H1 (cell line): ENCODE measurements at regions not wholly inside any gene's neighbourhood (a gene's known extent, or its start where the extent isn't known, plus 50 kb on each side); places are given as distances from the start of the nearest gene placed in this dataset.

Experiments used
- CTCF ChIA-PET: fragments of 300-600 bp; sonication (Branson Sonifier 250); formaldehyde crosslinking; loops from one replicate; lab custom pipeline; 2021; ENCODE audit not compliant: partially characterized antibody; lab: Charles Lee
- POLR2A ChIA-PET: fragments of 300-600 bp; sonication (Branson Sonifier 250); formaldehyde crosslinking; loops from one replicate; lab custom pipeline; 2021; ENCODE audit warnings: inconsistent platforms; ENCODE audit not compliant: partially characterized antibody; lab: Charles Lee
- DNase-seq, 2 experiments: peaks; one replicate each; pipeline versions ENCODE4 v3.0.0 to v3.0.0-alpha.2; 2010 to 2022; ENCODE audit warnings: low spot score in 2 of 2, low read depth in 1 of 2, mixed read lengths in 1 of 2
- FAIRE-seq: peaks from 2 replicates; lab custom pipeline; 2011; peaks lifted over from hg19 to GRCh38; lab: Jason Lieb, UNC
- H2AFZ ChIP-seq: 2 replicates; pipeline ENCODE4 v1.8.1; 2012; ENCODE audit warnings: low read length, inconsistent platforms
- H2AK5ac ChIP-seq: 2 replicates; pipeline ENCODE4 v1.6.1; 2013; ENCODE audit warnings: low read depth, low read length
- H2BK120ac ChIP-seq: replicated peaks from 2 replicates; pipeline ENCODE3; 2013; ENCODE audit warnings: low read depth, low read length, inconsistent platforms
- H2BK12ac ChIP-seq: 2 replicates; pipeline ENCODE4 v1.6.1; 2013; ENCODE audit warnings: low read depth, low read length
- H2BK15ac ChIP-seq: 2 replicates; pipeline ENCODE4 v1.6.1; 2013; ENCODE audit warnings: low read length
- H2BK20ac ChIP-seq: 2 replicates; pipeline ENCODE4 v1.6.1; 2013; ENCODE audit warnings: low read length
- H2BK5ac ChIP-seq: 2 replicates; pipeline ENCODE4 v1.6.1; 2013; ENCODE audit warnings: low read depth, low read length
- H3K14ac ChIP-seq: 2 replicates; pipeline ENCODE4 v1.6.1; 2013; ENCODE audit warnings: inconsistent platforms; ENCODE audit not compliant: insufficient read length
- H3K18ac ChIP-seq: 2 replicates; pipeline ENCODE4 v1.6.1; 2013; ENCODE audit warnings: low read length; ENCODE audit errors: extremely low read depth
- H3K23ac ChIP-seq: 2 replicates; pipeline ENCODE4 v1.6.1; 2013; ENCODE audit warnings: inconsistent platforms; ENCODE audit not compliant: insufficient read length
- H3K23me2 ChIP-seq: 2 replicates; pipeline ENCODE4 v1.6.1; 2013; ENCODE audit warnings: low read depth, low read length
- H3K27ac ChIP-seq: 2 replicates; pipeline ENCODE4 v1.6.1; 2011; ENCODE audit warnings: low read depth, low read length, inconsistent platforms
- H3K27me3 ChIP-seq, 4 experiments: replicated peaks in 1 of 4; 1 replicate in 1 of 4; 2 replicates in 3 of 4; pipeline versions ENCODE4 v1.6.1 to v1.8.1; 2011 to 2013; ENCODE audit warnings: low read length in 3 of 4, mild to moderate bottlenecking in 3 of 4, inconsistent platforms in 2 of 4, mixed read lengths in 2 of 4, moderate library complexity in 1 of 4; ENCODE audit not compliant: control insufficient read depth in 3 of 4, insufficient read depth in 3 of 4; ENCODE audit errors: extremely low read depth in 1 of 4
- H3K36me3 ChIP-seq, 4 experiments: 2 replicates each; pipeline versions ENCODE4 v1.6.1 to v1.8.1; 2011 to 2013; ENCODE audit warnings: mild to moderate bottlenecking in 4 of 4, low read length in 3 of 4, moderate library complexity in 2 of 4, control low read depth in 1 of 4, inconsistent platforms in 1 of 4; ENCODE audit not compliant: insufficient read depth in 4 of 4, control insufficient read depth in 2 of 4
- H3K4ac ChIP-seq: replicated peaks from 2 replicates; pipeline ENCODE3; 2013; ENCODE audit warnings: low read length, low read depth, mixed read lengths, inconsistent platforms; ENCODE audit not compliant: insufficient read length
- H3K4me1 ChIP-seq, 4 experiments: replicated peaks in 1 of 4; 1 replicate in 1 of 4; 2 replicates in 3 of 4; pipeline versions ENCODE4 v1.6.1 to v1.8.1; 2011 to 2013; ENCODE audit warnings: low read length in 3 of 4, inconsistent platforms in 2 of 4, mixed read lengths in 1 of 4; ENCODE audit not compliant: insufficient read depth in 4 of 4, control insufficient read depth in 3 of 4
- H3K4me2 ChIP-seq, 2 experiments: 2 replicates each; pipeline versions ENCODE4 v1.6.1 to v1.8.1; 2011 to 2013; ENCODE audit warnings: low read depth in 2 of 2, low read length in 2 of 2, control low read depth in 1 of 2, inconsistent platforms in 1 of 2, mild to moderate bottlenecking in 1 of 2; ENCODE audit not compliant: insufficient read depth in 1 of 2
- H3K4me3 ChIP-seq, 4 experiments: fragments of 200-600, 300-600 bp in 1 of 4; sonication (generic), shearing (Covaris generic), sonication (Bioruptor Twin) in 1 of 4; 2 replicates each; pipeline versions ENCODE4 v1.5.1 to v1.8.1; 2011 to 2016; ENCODE audit warnings: low read length in 4 of 4, low read depth in 3 of 4, control low read depth in 2 of 4, inconsistent platforms in 2 of 4, mild to moderate bottlenecking in 2 of 4, mixed read lengths in 1 of 4, moderate library complexity in 1 of 4; ENCODE audit not compliant: insufficient read depth in 2 of 4; ENCODE audit errors: extremely low read depth in 1 of 4
- H3K56ac ChIP-seq: replicated peaks from 2 replicates; pipeline ENCODE3; 2013; ENCODE audit warnings: low read depth, mild to moderate bottlenecking, mixed read lengths, low read length, inconsistent platforms; ENCODE audit not compliant: insufficient read length
- H3K79me1 ChIP-seq: 2 replicates; pipeline ENCODE4 v1.6.1; 2013; ENCODE audit warnings: low read depth, low read length, control low read depth
- H3K79me2 ChIP-seq, 2 experiments: 2 replicates each; pipeline versions ENCODE4 v1.6.1 to v1.8.1; 2012 to 2013; ENCODE audit warnings: low read length in 2 of 2, mild to moderate bottlenecking in 2 of 2, inconsistent platforms in 1 of 2; ENCODE audit not compliant: insufficient read depth in 2 of 2, control insufficient read depth in 1 of 2
- H3K9ac ChIP-seq, 4 experiments: replicated peaks in 1 of 4; 1 replicate in 1 of 4; 2 replicates in 3 of 4; pipeline versions ENCODE4 v1.6.1 to v1.8.1; 2011 to 2013; ENCODE audit warnings: low read depth in 3 of 4, low read length in 3 of 4, control low read depth in 2 of 4, mild to moderate bottlenecking in 2 of 4, moderate library complexity in 2 of 4, inconsistent platforms in 1 of 4; ENCODE audit errors: extremely low read depth in 1 of 4
- H3K9me3 ChIP-seq, 2 experiments: 2 replicates each; pipeline versions ENCODE4 v1.6.1 to v1.8.1; 2012 to 2013; ENCODE audit warnings: mild to moderate bottlenecking in 2 of 2, moderate library complexity in 2 of 2, control low read depth in 1 of 2, inconsistent platforms in 1 of 2, low read depth in 1 of 2, low read length in 1 of 2, mixed read lengths in 1 of 2; ENCODE audit not compliant: insufficient read depth in 2 of 2
- H4K20me1 ChIP-seq, 2 experiments: replicated peaks in 1 of 2; 2 replicates each; pipeline versions ENCODE3 to v1.8.1; 2011 to 2013; ENCODE audit warnings: inconsistent platforms in 2 of 2, low read length in 2 of 2, mild to moderate bottlenecking in 1 of 2; ENCODE audit not compliant: insufficient read depth in 2 of 2, control insufficient read depth in 1 of 2
- H4K5ac ChIP-seq: 2 replicates; pipeline ENCODE4 v1.6.1; 2013; ENCODE audit warnings: low read length, low read depth, mixed read lengths, inconsistent platforms; ENCODE audit not compliant: insufficient read length
- H4K8ac ChIP-seq: 2 replicates; pipeline ENCODE4 v1.8.0; 2013; ENCODE audit warnings: mild to moderate bottlenecking, moderate library complexity, low read length, inconsistent platforms; ENCODE audit not compliant: insufficient read depth; ENCODE audit errors: extremely low read depth
- H4K91ac ChIP-seq: replicated peaks from 2 replicates; pipeline ENCODE3; 2013; ENCODE audit warnings: low read length, mixed read lengths, inconsistent platforms; ENCODE audit not compliant: insufficient read length
- CTBP2 ChIP-seq: IDR thresholded peaks from 2 replicates; pipeline ENCODE4 v1.7.0; 2011; ENCODE audit warnings: borderline replicate concordance, mild to moderate bottlenecking, moderate library complexity, mixed read lengths, low read length; ENCODE audit not compliant: insufficient read depth, insufficient read length
- RNF2 ChIP-seq: fragments of 200-900, 300-1000 bp; sonication (generic); IDR thresholded peaks from 2 replicates; pipeline ENCODE4 v1.7.1; 2016; ENCODE audit warnings: borderline replicate concordance, low read depth, mild to moderate bottlenecking, antibody characterized with exemption, low read length; ENCODE audit not compliant: poor library complexity, severe bottlenecking; ENCODE audit errors: missing control alignments
- ZNF274 ChIP-seq: IDR thresholded peaks from 2 replicates; pipeline ENCODE4 v1.7.0; 2012; ENCODE audit warnings: low read length, borderline replicate concordance; ENCODE audit errors: extremely low read depth
- WGBS, 2 experiments: shearing (Covaris generic) in 1 of 2; methylation state at CpG; one replicate each; pipeline versions ENCODE4 v1.1.6 to v1.1.7; 2013 to 2015; ENCODE audit warnings: low lambda C conversion rate in 2 of 2, mixed read lengths in 2 of 2, inconsistent platforms in 1 of 2, low coverage in 1 of 2, missing lambda C conversion rate in 1 of 2; ENCODE audit not compliant: insufficient replicate concordance in 2 of 2, insufficient coverage in 1 of 2, insufficient read length in 1 of 2; ENCODE audit errors: extremely low coverage in 1 of 2, missing lambda C conversion rate in 1 of 2; 5-methylcytosine and 5-hydroxymethylcytosine counted together

DNA sequence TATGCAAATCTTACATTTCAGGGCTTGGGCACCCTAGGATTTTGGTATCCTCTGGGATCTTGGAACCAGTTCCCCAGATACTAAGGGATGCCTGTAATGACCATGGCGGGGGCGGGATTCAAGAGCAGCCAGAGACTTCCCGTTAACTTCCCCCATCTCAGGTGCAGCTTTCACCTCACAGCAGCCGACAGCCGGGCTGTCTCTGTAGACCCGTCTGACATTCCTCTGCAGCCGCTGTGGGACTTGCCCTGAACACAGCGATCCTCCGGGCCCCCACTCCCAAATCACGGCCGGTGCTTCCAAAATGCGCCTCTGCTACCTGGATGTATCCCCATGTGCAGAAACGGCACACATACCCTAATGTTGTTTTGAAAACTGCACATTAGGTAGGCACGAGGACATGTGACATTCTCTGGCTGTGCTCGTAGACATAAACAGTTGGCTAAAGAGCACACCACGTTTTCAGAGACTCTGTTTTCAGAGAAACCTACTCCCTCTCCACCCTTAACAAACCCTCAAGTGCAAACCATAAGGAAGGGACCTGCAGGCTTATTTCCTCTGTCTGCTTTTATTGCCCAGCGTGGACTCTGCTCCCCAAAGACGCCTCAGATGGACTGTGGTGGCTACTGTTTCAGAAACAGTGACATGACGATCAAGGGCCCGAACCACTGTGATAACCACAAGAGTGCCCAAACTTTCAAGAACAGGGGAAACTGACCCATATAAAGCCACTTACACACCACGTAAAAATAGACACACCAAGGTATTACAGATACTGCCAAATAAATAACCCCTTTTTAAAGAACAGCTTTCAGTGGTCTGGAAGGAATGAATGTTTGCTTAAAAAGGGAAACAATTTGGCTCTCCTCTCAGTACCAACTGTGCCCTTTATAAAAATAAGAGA lies 72.9 kb upstream of the FOXC1 start:
- Histone ChIP-seq H3K18ac (no peak overlapping the region), H3K79me1 (no peaks in the 10 kb centered on the region), H2BK15ac (no peak overlapping the region), H2BK5ac (no peak overlapping the region), H2BK12ac (peak overlapping the region; percentile 52; the same call in 1 of the 2 replicates), H3K56ac (no peak overlapping the region), H4K91ac (no peak overlapping the region), H3K23me2 (no peaks in the 10 kb centered on the region; the same call in 1 of the 2 replicates), H3K79me2 (no peaks in the 10 kb centered on the region), H3K14ac (no peak overlapping the region), H2BK120ac (no peak overlapping the region), H2AFZ (no peak overlapping the region), H2AK5ac (no peak overlapping the region), H3K23ac (no peak overlapping the region), H4K20me1 (no peaks in the 10 kb centered on the region), H3K4ac (no peak overlapping the region), H4K8ac (peak overlapping the region; percentile 31; the same call in 1 of the 2 replicates), H4K5ac (no peak overlapping the region), H3K4me1 (no peaks in the 10 kb centered on the region; a peak in 1 of 7 replicates), H3K9me3 (no peaks in the 10 kb centered on the region), H3K36me3 (no peaks in the 10 kb centered on the region), H3K27me3 (no peaks in the 10 kb centered on the region; a peak in 1 of 7 replicates), H3K27ac (no peak overlapping the region), H3K4me2 (no peak overlapping the region), H3K9ac (no peak overlapping the region), H3K4me3 (no peak overlapping the region), H2BK20ac (no peak overlapping the region)
- no peak for FAIRE-seq
- 83% methylated on average over 21 of the region's 21 CpGs; no CpG with 5 or more reads in 1 of the 2 experiments for WGBS, 2 experiments
- no peak for DNase-seq
- POLR2A ChIA-PET: no interaction called here
- CTCF ChIA-PET: interaction anchor here (2.5 to 3.9 kb wide), 2 partner anchors 12 to 16 kb away, joined by 10 to 17 read pairs; no protein-coding TSS in a partner anchor
- no peak for TF ChIP-seq RNF2
- TF ChIP-seq CTBP2: no peak
- TF ChIP-seq ZNF274: no peak
